DND-41 (cell line): ENCODE measurements at regions not wholly inside any gene's neighbourhood (a gene's known extent, or its start where the extent isn't known, plus 50 kb on each side); places are given as distances from the start of the nearest gene placed in this dataset.
"Not testable (repeated sequence)": the region's sequence is repeated elsewhere in the genome, so short reads cannot be mapped to it uniquely, and the experiment has no call there.

Experiments used
- ATAC-seq: fragments of 200-7000 bp; cut with Tn5 transposase; 3 replicates; pipeline ENCODE4 v1.9.1; 2021; ENCODE audit warnings: low read depth; ENCODE audit not compliant: insufficient read depth
- DNase-seq: peaks from one replicate; pipeline ENCODE4 v3.0.0-alpha.2; 2020
- H2AFZ ChIP-seq: 2 replicates; pipeline ENCODE4 v1.6.0; 2012; ENCODE audit warnings: low read depth, low read length
- H3K27ac ChIP-seq: 2 replicates; pipeline ENCODE4 v1.5.1; 2012; ENCODE audit warnings: low read length, inconsistent platforms
- H3K27me3 ChIP-seq: fragments of 200-600 bp; sonication (generic); 2 replicates; pipeline ENCODE4 v1.6.0; 2012; ENCODE audit warnings: low read length, mild to moderate bottlenecking, inconsistent platforms; ENCODE audit not compliant: insufficient read depth, poor library complexity
- H3K36me3 ChIP-seq: 2 replicates; pipeline ENCODE4 v1.5.1; 2012; ENCODE audit warnings: low read length, inconsistent platforms; ENCODE audit not compliant: insufficient read depth
- H3K4me1 ChIP-seq: 2 replicates; pipeline ENCODE4 v1.5.1; 2012; ENCODE audit warnings: mild to moderate bottlenecking, low read length; ENCODE audit not compliant: insufficient read depth
- H3K4me2 ChIP-seq: 2 replicates; pipeline ENCODE4 v1.6.0; 2012; ENCODE audit warnings: mild to moderate bottlenecking, moderate library complexity, low read length, inconsistent platforms; ENCODE audit not compliant: insufficient read depth
- H3K4me3 ChIP-seq, 2 experiments: fragments of 200-600 bp in 1 of 2; shearing (Covaris generic) in 1 of 2; 2 replicates each; pipeline ENCODE4 v1.5.1; 2012 to 2016; ENCODE audit warnings: inconsistent platforms in 2 of 2, low read length in 2 of 2, mild to moderate bottlenecking in 2 of 2, low read depth in 1 of 2, moderate library complexity in 1 of 2
- H3K79me2 ChIP-seq: 2 replicates; pipeline ENCODE4 v1.6.0; 2012; ENCODE audit warnings: low read length, inconsistent platforms; ENCODE audit not compliant: insufficient read depth
- H3K9ac ChIP-seq: 2 replicates; pipeline ENCODE4 v1.6.0; 2012; ENCODE audit warnings: low read depth, mild to moderate bottlenecking, inconsistent platforms, low read length, moderate library complexity
- H3K9me3 ChIP-seq: 2 replicates; pipeline ENCODE4 v1.5.1; 2012; ENCODE audit warnings: low read length, moderate library complexity, mild to moderate bottlenecking, inconsistent platforms; ENCODE audit not compliant: insufficient read depth, severe bottlenecking
- H4K20me1 ChIP-seq: 2 replicates; pipeline ENCODE4 v1.6.0; 2012; ENCODE audit warnings: low read length; ENCODE audit not compliant: insufficient read depth
- CTCF ChIP-seq: IDR thresholded peaks from 2 replicates; pipeline ENCODE4 v1.5.1; 2012; ENCODE audit warnings: borderline replicate concordance, low read length, moderate library complexity, mild to moderate bottlenecking; ENCODE audit not compliant: poor library complexity, severe bottlenecking; ENCODE audit errors: extremely low read depth
- EZH2 ChIP-seq: IDR thresholded peaks from 3 replicates; pipeline ENCODE4 v1.6.1; 2012; ENCODE audit warnings: borderline replicate concordance, low read depth, mild to moderate bottlenecking, moderate library complexity, low read length, inconsistent platforms; ENCODE audit not compliant: severe bottlenecking

GRCh38 chr6:144955392-144955791 lies 670.3 kb downstream of the UTRN start:
- Histone ChIP-seq H3K27me3 (no peaks in the 10 kb centered on the region), H3K4me1 (no peaks in the 10 kb centered on the region), H3K9me3 (no peaks in the 10 kb centered on the region), H3K4me3 (no peak overlapping the region), H3K36me3 (no peaks in the 10 kb centered on the region), H4K20me1 (no peaks in the 10 kb centered on the region), H3K79me2 (no peaks in the 10 kb centered on the region), H3K4me2 (no peak overlapping the region), H2AFZ (no peak overlapping the region), H3K9ac (no peak overlapping the region), H3K27ac (no peak overlapping the region)
- no peak for DNase-seq
- ATAC-seq, result no peak
- TF ChIP-seq EZH2 (no peak), CTCF (no peak)

GRCh38 chr6:144955859-144956258 lies 670.7 kb downstream of the UTRN start:
- H3K4me3 ChIP-seq, result no peak overlapping the region
- no peaks in the 10 kb centered on the region for H3K9me3 ChIP-seq
- H3K27me3 ChIP-seq, result no peaks in the 10 kb centered on the region
- no peak for ATAC-seq
- no peaks in the 10 kb centered on the region for H3K4me1 ChIP-seq
- H4K20me1 ChIP-seq, result no peaks in the 10 kb centered on the region
- H3K4me2 ChIP-seq, result no peak overlapping the region
- no peak overlapping the region for H3K9ac ChIP-seq
- H3K27ac ChIP-seq, result no peak overlapping the region
- H3K36me3 ChIP-seq, result no peaks in the 10 kb centered on the region
- no peaks in the 10 kb centered on the region for H3K79me2 ChIP-seq
- TF ChIP-seq CTCF (no peak), EZH2 (no peak)
- no peak for DNase-seq
- no peak overlapping the region for H2AFZ ChIP-seq

- not testable (repeated sequence) for H3K4me2 ChIP-seq, H3K9ac ChIP-seq, H3K4me3 ChIP-seq, H3K4me1 ChIP-seq, DNase-seq, H4K20me1 ChIP-seq, H3K27ac ChIP-seq, ATAC-seq, H3K36me3 ChIP-seq, H3K79me2 ChIP-seq, H2AFZ ChIP-seq, H3K9me3 ChIP-seq, H3K27me3 ChIP-seq
These were observed 671.6 kb downstream of the UTRN start for GRCh38 chr6:144956697-144957096.

GRCh38 chr6:144957236-144957937 lies 672.3 kb downstream of the UTRN start:
- Histone ChIP-seq H4K20me1 (no peaks in the 10 kb centered on the region), H3K4me2 (no peak overlapping the region), H3K9ac (no peak overlapping the region), H3K79me2 (no peaks in the 10 kb centered on the region), H3K27me3 (no peaks in the 10 kb centered on the region), H3K9me3 (no peaks in the 10 kb centered on the region), H2AFZ (no peak overlapping the region), H3K27ac (no peak overlapping the region), H3K4me3 (no peak overlapping the region), H3K36me3 (no peaks in the 10 kb centered on the region), H3K4me1 (no peaks in the 10 kb centered on the region)
- ATAC-seq (no peak), DNase-seq (no peak)
- TF ChIP-seq EZH2 (no peak), CTCF (no peak)
